ENCODE measurements at regions not wholly inside any gene's neighbourhood (a gene's known extent, or its start where the extent isn't known, plus 50 kb on each side); places are given as distances from the start of the nearest gene placed in this dataset.

DNA sequence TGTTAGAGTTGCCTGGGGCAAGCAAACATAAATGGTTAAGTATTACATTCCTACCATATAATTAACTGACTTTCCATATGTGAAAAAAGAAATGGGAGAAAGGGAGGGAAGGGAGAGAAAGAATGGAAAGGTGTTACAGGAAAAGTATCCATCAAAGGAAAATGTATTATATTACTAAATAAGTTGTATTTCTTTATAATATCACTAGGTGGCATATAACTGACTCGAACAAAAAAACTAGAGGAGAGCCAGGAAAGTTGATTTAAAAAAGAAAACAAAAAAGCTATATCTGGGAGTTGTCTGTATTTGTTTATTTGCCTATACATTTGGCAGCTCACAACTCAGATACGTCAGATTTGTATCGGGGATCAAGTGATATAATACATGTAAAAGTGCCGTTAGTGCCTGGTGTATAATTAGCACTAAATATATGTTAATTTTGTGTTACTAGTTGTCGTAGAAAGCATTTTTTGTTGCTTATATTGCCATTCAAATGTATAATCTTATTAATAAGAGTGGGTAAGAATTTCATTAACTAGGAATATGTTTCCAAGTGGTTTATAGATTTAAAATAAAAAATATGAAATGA, 59.6 kb upstream of the ADAMTS19 start:
- DNase-seq (ENCODE audit: low spot score): no peak

DNA sequence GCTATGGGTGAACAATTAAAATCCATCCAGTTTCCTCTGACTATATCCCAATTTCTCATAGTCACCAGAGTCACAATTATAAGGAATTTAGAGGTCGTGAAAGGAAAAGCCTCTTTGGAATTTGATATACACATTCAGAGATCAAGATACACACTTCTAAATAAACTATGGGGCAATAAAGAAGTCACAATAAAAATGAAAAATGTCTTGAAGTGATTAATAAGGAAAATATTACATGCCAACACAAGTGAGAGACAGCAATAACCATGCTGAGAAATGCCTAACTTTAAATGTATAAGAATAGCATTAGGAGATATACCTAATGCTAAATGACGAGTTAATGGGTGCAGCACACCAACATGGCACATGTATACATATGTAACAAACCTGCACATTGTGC, 54.9 kb upstream of the ADAMTS19 start:
- no peak for DNase-seq (ENCODE audit: low spot score)

DNA sequence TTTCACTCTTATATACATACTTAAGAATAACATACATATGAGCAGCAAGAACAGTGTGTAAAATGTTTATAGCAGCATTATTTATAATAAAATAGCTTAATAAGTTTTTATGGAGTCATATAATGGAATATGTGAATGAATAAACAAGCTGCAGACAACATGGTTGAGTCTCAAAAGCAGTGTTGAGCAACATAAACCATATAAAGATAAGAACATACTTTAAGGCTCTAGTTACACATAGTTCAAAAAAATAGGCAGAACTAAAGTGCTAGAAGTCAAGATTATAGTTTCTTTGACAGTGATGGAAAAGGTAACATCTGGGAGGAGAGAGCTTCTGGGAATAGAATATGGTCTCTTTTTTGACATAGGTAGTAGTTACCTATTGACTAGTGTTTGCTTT, 53.7 kb upstream of the ADAMTS19 start:
- no peak for DNase-seq (ENCODE audit: low spot score)

All from putamen (tissue), 1 donor.